ENCODE measurements at regions not wholly inside any gene's neighbourhood (a gene's known extent, or its start where the extent isn't known, plus 50 kb on each side); places are given as distances from the start of the nearest gene placed in this dataset.

DNA sequence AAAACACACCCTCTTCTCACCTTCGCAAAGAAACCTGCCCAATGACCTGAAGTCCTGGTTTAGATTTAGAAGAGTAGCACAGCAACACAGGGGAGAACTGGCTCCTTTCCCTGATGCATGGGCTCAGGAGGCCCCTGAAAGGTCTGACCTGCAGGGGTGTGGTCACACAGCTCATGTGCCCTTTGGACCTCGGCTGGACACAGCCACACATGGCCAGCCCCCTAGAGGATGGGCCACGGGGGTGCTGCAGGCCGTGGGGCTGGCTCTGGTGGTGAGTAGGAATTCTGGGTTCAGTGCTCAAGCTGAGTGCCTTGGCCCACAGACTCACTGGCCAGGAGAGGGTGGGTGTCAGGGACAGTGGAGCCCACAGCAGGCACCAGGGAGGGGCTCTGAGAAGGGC is 118.5 kb upstream of the ADCY1 start:
- no peak for DNase-seq (ENCODE audit: low read depth)

DNA sequence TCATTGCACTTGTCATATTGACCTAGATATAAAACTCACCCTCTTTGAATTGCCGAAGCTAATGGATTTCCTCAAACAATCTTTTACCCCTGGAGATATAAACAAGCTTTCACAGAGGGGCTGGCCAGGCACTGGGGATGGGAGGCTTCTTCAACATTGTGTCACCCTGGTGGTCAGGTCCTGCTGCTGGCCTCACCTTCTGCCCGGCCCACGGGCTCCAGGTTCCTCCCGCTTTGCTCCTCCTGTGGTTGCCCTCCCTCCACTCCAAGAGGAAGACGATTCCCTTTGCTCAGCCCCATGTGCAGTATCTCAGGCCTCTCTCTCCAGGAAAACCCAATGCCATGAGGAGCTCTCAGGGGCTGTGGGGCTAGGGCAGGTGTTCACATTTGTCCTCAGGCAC is 118.1 kb upstream of the ADCY1 start:
- no peak for DNase-seq (ENCODE audit: low read depth)

GRCh38 chr7:45456747-45457524 is 117.2 kb upstream of the ADCY1 start:
- no peak for DNase-seq (ENCODE audit: low read depth)

GRCh38 chr7:45457591-45457990 is 116.6 kb upstream of the ADCY1 start:
- no peak for DNase-seq (ENCODE audit: low read depth)

DNA sequence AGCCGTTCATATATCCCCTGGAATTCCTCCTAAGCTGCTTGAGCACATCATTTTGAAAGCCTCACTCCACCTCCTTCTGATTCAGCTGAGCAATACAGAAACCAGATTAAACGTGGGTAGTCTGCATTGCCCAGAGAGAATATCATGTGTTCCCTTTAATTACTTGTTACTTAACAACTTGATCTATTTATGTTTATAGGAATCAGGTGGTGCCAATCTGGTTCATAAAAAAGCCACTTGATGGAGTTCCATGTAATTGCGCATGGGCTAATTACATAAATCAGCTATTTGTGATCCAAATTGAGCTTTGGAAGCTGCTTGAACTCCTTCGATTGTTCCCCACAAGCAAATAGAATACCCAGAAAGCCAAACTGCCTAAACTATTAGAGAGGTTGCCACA is 114.7 kb upstream of the ADCY1 start:
- DNase-seq (ENCODE audit: low read depth) = no peak

GRCh38 chr7:45460379-45460778 is 113.8 kb upstream of the ADCY1 start:
- DNase-seq (ENCODE audit: low read depth) = no peak

GRCh38 chr7:45461026-45461425 is 113.1 kb upstream of the ADCY1 start:
- DNase-seq (ENCODE audit: low read depth) = no peak

DNA sequence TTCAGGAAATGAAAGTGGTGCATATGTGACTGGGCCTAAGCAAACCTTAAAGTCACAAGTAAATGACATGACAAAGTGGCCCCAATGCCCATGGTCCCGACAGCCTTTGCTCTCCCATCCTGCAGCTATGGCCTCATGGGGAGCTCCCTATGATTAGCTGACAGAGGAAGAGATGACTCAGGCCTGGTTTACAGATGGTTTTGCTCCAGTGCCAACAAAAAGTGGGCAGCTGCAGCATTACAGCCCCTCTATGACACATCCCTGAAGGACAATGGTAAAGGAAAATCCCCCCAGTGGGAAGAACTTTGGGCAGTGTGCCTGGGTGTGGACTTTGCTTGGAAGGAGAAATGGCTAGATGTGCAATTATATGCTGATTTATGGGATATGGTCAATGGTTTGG is 105.1 kb upstream of the ADCY1 start:
- DNase-seq (ENCODE audit: low read depth) = no peak

DNA sequence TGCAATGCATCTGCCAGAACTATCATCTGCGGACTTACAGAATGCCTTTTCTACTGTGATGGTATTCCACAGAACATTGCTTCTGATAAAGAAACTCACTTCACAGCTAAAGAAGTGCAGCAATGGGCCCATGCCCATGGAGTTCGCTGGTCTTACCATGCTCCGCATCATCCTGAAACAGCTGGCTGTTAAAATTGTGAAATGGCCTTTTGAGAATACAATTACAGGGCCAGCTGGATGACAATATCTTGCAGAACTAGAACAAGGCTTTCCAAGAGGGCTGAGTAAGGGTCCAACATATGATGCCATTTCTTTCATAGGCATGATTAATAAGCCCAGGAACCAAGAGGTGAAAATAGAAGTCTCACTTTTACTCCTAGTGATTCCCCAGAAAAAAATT is 104.1 kb upstream of the ADCY1 start:
- no peak for DNase-seq (ENCODE audit: low read depth)

- no peak for DNase-seq (ENCODE audit: low read depth)
Measured at GRCh38 chr7:45479781-45480180, 94.4 kb upstream of the ADCY1 start.

DNA sequence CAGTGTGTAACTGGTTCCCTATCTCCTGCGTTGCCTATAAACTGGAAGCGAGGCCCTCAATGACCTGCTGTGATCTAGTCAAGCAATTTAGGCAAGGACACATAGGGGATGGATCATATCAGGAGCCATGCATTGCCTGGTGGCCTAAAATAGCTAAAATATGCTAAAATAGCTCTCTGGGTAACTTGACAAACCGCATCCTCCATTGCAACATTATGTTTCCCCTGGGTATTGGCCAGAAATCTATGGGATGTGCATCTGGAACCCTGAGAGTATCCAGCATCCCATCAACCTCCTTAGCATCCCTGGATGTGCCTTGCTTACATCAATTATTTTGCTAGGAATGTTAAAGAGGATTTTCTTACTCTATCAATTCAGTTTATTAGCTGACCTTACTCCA is 91.7 kb upstream of the ADCY1 start:
- DNase-seq (ENCODE audit: low read depth) = no peak

GRCh38 chr7:45484094-45484493 is 90.1 kb upstream of the ADCY1 start:
- DNase-seq (ENCODE audit: low read depth) = no peak

DNA sequence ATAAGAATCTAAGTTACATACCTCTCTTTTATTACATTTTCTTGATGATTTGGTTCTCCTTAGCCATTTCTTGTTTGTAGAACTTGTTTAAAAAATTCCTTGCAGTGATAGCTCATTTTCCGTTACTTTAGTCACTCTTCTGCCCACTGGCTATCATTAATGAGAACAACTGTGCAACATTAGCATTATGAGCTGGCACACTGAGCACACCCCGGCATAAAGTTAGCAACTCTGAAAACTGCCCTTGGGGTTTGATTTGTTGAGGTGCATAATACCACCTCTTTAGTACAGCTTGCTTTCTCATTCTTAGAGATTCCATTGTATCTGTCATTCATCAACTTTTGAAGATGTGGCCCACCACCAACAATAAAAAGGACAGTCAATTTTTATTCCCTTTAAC is 87.6 kb upstream of the ADCY1 start:
- no peak for DNase-seq (ENCODE audit: low read depth)

- DNase-seq (ENCODE audit: low read depth) = no peak
Measured at GRCh38 chr7:45494885-45495284, 79.3 kb upstream of the ADCY1 start.

- no peak for DNase-seq (ENCODE audit: low read depth)
Measured at GRCh38 chr7:45495618-45496017, 78.5 kb upstream of the ADCY1 start.

DNA sequence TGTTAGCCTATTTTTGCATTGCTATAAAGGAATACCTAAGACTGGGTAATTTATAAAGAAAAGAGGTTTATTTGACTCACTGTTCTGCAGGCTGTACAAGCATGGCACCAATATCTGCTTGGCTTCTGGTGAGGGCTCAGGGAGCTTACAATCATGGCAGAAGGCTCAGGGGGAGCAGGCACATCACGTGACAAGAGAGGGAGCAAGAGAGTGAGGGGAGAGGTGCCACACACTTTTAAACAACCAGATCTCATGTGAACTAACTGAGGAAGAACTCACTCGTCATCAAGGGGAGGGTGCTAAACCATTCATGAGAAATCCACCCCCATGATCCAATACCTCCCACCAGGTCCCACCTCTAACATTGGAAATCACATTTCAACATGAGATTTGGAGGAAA is 73.9 kb upstream of the ADCY1 start:
- no peak for DNase-seq (ENCODE audit: low read depth)

- no peak for DNase-seq (ENCODE audit: low read depth)
Measured at GRCh38 chr7:45501791-45502190, 72.4 kb upstream of the ADCY1 start.

DNA sequence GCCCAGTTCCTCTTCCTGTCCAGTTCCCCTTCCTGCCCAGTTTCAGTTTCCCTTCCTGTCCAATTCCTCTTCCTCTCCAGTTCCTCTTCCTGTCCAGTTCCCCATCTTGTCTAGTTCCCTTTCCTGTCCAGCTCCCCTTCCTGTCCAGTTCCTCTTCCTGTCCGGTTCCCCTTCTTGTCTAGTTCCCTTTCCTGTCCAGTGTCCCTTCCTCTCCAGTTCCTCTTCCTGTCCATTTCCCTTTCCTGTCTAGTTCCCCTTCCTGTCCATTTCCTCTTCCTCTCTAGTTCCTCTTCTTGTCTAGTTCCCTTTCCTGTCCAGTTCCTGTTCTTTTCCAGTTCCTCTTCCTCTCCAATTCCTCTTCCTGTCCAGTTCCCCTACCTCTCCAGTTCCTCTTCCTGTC is 68.1 kb upstream of the ADCY1 start:
- no peak for DNase-seq (ENCODE audit: low read depth)

- DNase-seq (ENCODE audit: low read depth) = no peak
Measured at GRCh38 chr7:45509222-45509621, 64.9 kb upstream of the ADCY1 start.

GRCh38 chr7:45511721-45512597 is 62.2 kb upstream of the ADCY1 start:
- DNase-seq (ENCODE audit: low read depth) = no peak

GRCh38 chr7:45514944-45515343 is 59.2 kb upstream of the ADCY1 start:
- DNase-seq (ENCODE audit: low read depth) = no peak

GRCh38 chr7:45515346-45515745 is 58.8 kb upstream of the ADCY1 start:
- DNase-seq (ENCODE audit: low read depth) = no peak

Data from non-pigmented ciliary epithelial cell (primary cell).